Activated CD4-positive, alpha-beta T cell treated with anti-CD3 and anti-CD28 coated beads, Interleukin-2, amount 50 U/mL, for 1 hour (primary cell): ENCODE measurements at regions not wholly inside any gene's neighbourhood (a gene's known extent, or its start where the extent isn't known, plus 50 kb on each side); places are given as distances from the start of the nearest gene placed in this dataset.

Experiments used
- DNase-seq: peaks from one replicate; pipeline ENCODE4 v3.0.0-alpha.2; 2020

GRCh38 chr20:59376109-59376841, 75.9 kb downstream of the EDN3 start:
- no peak for DNase-seq

- DNase-seq, result no peak
These were observed 76.6 kb downstream of the EDN3 start for GRCh38 chr20:59376998-59377397.

- no peak for DNase-seq
These were observed 77.4 kb downstream of the EDN3 start for GRCh38 chr20:59377842-59378241.

GRCh38 chr20:59378396-59378795, 78.0 kb downstream of the EDN3 start:
- DNase-seq, result no peak

GRCh38 chr20:59378966-59379365, 78.6 kb downstream of the EDN3 start:
- no peak for DNase-seq

GRCh38 chr20:59381689-59382088, 81.3 kb downstream of the EDN3 start:
- no peak for DNase-seq

GRCh38 chr20:59382157-59382725, 81.8 kb downstream of the EDN3 start:
- no peak for DNase-seq

- DNase-seq, result no peak
These were observed 82.5 kb downstream of the EDN3 start for GRCh38 chr20:59382907-59383306.

- no peak for DNase-seq
These were observed 84.6 kb downstream of the EDN3 start for GRCh38 chr20:59385038-59385437.

- no peak for DNase-seq
These were observed 85.1 kb downstream of the EDN3 start for GRCh38 chr20:59385480-59385879.

GRCh38 chr20:59386809-59387208, 86.4 kb downstream of the EDN3 start:
- DNase-seq, result no peak

GRCh38 chr20:59387891-59388290, 87.5 kb downstream of the EDN3 start:
- DNase-seq, result no peak

- no peak for DNase-seq
These were observed 88.0 kb downstream of the EDN3 start for GRCh38 chr20:59388402-59388801.

GRCh38 chr20:59390437-59390836, 90.0 kb downstream of the EDN3 start:
- DNase-seq, result no peak

- DNase-seq, result no peak
These were observed 91.6 kb downstream of the EDN3 start for GRCh38 chr20:59391975-59392374.

- DNase-seq, result no peak
These were observed 92.3 kb downstream of the EDN3 start for GRCh38 chr20:59392736-59393135.

- no peak for DNase-seq
These were observed 92.7 kb downstream of the EDN3 start for GRCh38 chr20:59393142-59393541.

- DNase-seq, result no peak
These were observed 95.3 kb downstream of the EDN3 start for GRCh38 chr20:59395729-59396128.

- no peak for DNase-seq
These were observed 98.3 kb downstream of the EDN3 start for GRCh38 chr20:59398537-59399205.

GRCh38 chr20:59399426-59400099, 99.2 kb downstream of the EDN3 start:
- no peak for DNase-seq

GRCh38 chr20:59400708-59401107, 100.3 kb downstream of the EDN3 start:
- DNase-seq, result no peak

- no peak for DNase-seq
These were observed 102.3 kb downstream of the EDN3 start for GRCh38 chr20:59402681-59403080.

- DNase-seq, result peak; percentile 75
These were observed 103.0 kb downstream of the EDN3 start for GRCh38 chr20:59403261-59403961.
